ENCODE measurements at regions not wholly inside any gene's neighbourhood (a gene's known extent, or its start where the extent isn't known, plus 50 kb on each side); places are given as distances from the start of the nearest gene placed in this dataset.

- no peak overlapping the region for H3K4me3 ChIP-seq (ENCODE audit: low read length)
- H3K79me2 ChIP-seq (ENCODE audit: low read length): no peaks in the 10 kb centered on the region
- DNase-seq: no peak
- H2AFZ ChIP-seq (ENCODE audit: low read length): no peak overlapping the region
- H3K27me3 ChIP-seq (replicated peaks; ENCODE audit: insufficient read depth, low read length): no peaks in the 10 kb centered on the region
- H3K9me2 ChIP-seq (replicated peaks; ENCODE audit: insufficient read depth, low read length): no peaks in the 10 kb centered on the region
- no peaks in the 10 kb centered on the region for H3K9me3 ChIP-seq (replicated peaks; ENCODE audit: insufficient read depth, low read length)
- TF ChIP-seq EZH2phosphoT487 (IDR thresholded peaks at IDR 0.05; ENCODE audit: low read length) (no peak), CTCF (IDR thresholded peaks at IDR 0.05; ENCODE audit: low read length) (no peak), EZH2 (optimal IDR thresholded peaks at IDR 0.05; ENCODE audit: low read depth, low read length) (no peak)
- no peaks in the 10 kb centered on the region for H3K36me3 ChIP-seq (replicated peaks; ENCODE audit: insufficient read depth, low read length)
- H4K20me1 ChIP-seq (ENCODE audit: insufficient read depth, low read length): no peaks in the 10 kb centered on the region
- no peaks in the 10 kb centered on the region for H3F3A ChIP-seq (ENCODE audit: insufficient read depth, low read length)
- H3K27ac ChIP-seq (ENCODE audit: low read length): no peak overlapping the region
- H3K9ac ChIP-seq (ENCODE audit: low read length): no peak overlapping the region
- no peak overlapping the region for H3K4me2 ChIP-seq (ENCODE audit: low read depth, low read length)
- H3K4me1 ChIP-seq (ENCODE audit: low read length): no peaks in the 10 kb centered on the region
These were observed 1455.5 kb downstream of the TECRL start for GRCh38 chr4:62953752-62954151.

GRCh38 chr4:62952366-62952765 lies 1456.9 kb downstream of the TECRL start:
- no peak overlapping the region for H3K4me3 ChIP-seq (ENCODE audit: low read length)
- no peak overlapping the region for H3K9ac ChIP-seq (ENCODE audit: low read length)
- no peaks in the 10 kb centered on the region for H4K20me1 ChIP-seq (ENCODE audit: insufficient read depth, low read length)
- H3K36me3 ChIP-seq (replicated peaks; ENCODE audit: insufficient read depth, low read length): no peaks in the 10 kb centered on the region
- no peaks in the 10 kb centered on the region for H3K27me3 ChIP-seq (replicated peaks; ENCODE audit: insufficient read depth, low read length)
- no peak overlapping the region for H3K27ac ChIP-seq (ENCODE audit: low read length)
- H3K79me2 ChIP-seq (ENCODE audit: low read length): no peaks in the 10 kb centered on the region
- H3K4me1 ChIP-seq (ENCODE audit: low read length): no peaks in the 10 kb centered on the region
- no peaks in the 10 kb centered on the region for H3K9me2 ChIP-seq (replicated peaks; ENCODE audit: insufficient read depth, low read length)
- DNase-seq: no peak
- no peaks in the 10 kb centered on the region for H3F3A ChIP-seq (ENCODE audit: insufficient read depth, low read length)
- no peaks in the 10 kb centered on the region for H3K9me3 ChIP-seq (replicated peaks; ENCODE audit: insufficient read depth, low read length)
- no peak for TF ChIP-seq EZH2phosphoT487 (IDR thresholded peaks at IDR 0.05; ENCODE audit: low read length)
- no peak for TF ChIP-seq EZH2 (optimal IDR thresholded peaks at IDR 0.05; ENCODE audit: low read depth, low read length)
- no peak for TF ChIP-seq CTCF (IDR thresholded peaks at IDR 0.05; ENCODE audit: low read length)
- no peak overlapping the region for H2AFZ ChIP-seq (ENCODE audit: low read length)
- H3K4me2 ChIP-seq (ENCODE audit: low read depth, low read length): no peak overlapping the region

GRCh38 chr4:62948108-62948507 lies 1461.1 kb downstream of the TECRL start:
- H3K27me3 ChIP-seq (replicated peaks; ENCODE audit: insufficient read depth, low read length): no peaks in the 10 kb centered on the region
- DNase-seq: no peak
- no peaks in the 10 kb centered on the region for H3K4me1 ChIP-seq (ENCODE audit: low read length)
- no peaks in the 10 kb centered on the region for H3K79me2 ChIP-seq (ENCODE audit: low read length)
- H2AFZ ChIP-seq (ENCODE audit: low read length): no peak overlapping the region
- no peak overlapping the region for H3K4me2 ChIP-seq (ENCODE audit: low read depth, low read length)
- H3K4me3 ChIP-seq (ENCODE audit: low read length): no peak overlapping the region
- TF ChIP-seq EZH2phosphoT487 (IDR thresholded peaks at IDR 0.05; ENCODE audit: low read length) (no peak), EZH2 (optimal IDR thresholded peaks at IDR 0.05; ENCODE audit: low read depth, low read length) (no peak), CTCF (IDR thresholded peaks at IDR 0.05; ENCODE audit: low read length) (no peak)
- H3K27ac ChIP-seq (ENCODE audit: low read length): no peak overlapping the region
- no peaks in the 10 kb centered on the region for H3K9me2 ChIP-seq (replicated peaks; ENCODE audit: insufficient read depth, low read length)
- no peaks in the 10 kb centered on the region for H3K9me3 ChIP-seq (replicated peaks; ENCODE audit: insufficient read depth, low read length)
- H3K36me3 ChIP-seq (replicated peaks; ENCODE audit: insufficient read depth, low read length): no peaks in the 10 kb centered on the region
- H3F3A ChIP-seq (ENCODE audit: insufficient read depth, low read length): no peaks in the 10 kb centered on the region
- no peak overlapping the region for H3K9ac ChIP-seq (ENCODE audit: low read length)
- H4K20me1 ChIP-seq (ENCODE audit: insufficient read depth, low read length): no peaks in the 10 kb centered on the region
